ENCODE measurements at regions not wholly inside any gene's neighbourhood (a gene's known extent, or its start where the extent isn't known, plus 50 kb on each side); places are given as distances from the start of the nearest gene placed in this dataset.

DNA sequence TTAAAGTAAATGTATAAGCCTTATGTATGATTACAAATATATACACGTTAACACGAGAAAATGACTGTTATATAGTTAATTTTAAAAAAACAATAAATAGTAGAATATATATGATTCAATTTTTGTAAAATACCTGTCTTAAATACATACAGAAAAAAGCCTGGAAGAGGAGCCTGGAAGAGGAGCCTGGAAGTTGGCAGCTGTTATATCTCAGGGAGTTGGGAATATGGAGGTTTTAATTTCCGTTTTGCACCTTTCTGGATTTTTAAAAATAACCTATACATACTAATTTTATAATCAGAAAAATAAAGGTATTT lies 111.6 kb downstream of the WT1 start:
- no peak for DNase-seq

DNA sequence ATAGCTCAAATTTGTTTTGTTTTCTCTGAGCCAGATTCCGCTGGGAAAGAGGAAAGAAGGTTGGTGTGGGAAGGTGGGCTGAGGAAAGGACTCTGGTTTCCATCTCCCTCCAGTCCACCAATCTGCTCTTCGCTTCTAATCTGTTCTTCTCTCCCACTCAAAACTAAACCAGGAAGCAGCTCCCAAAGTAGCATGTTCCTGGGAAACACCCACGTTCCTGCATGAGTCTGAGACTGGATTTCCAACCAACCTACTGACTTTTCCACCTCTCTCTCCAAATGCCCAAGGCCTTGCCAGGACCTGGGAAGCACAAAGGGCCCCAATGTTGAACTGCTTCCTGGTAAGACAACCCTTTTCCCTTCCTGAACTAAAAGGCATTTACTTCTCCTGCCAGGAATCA lies 110.2 kb downstream of the WT1 start:
- no peak for DNase-seq

DNA sequence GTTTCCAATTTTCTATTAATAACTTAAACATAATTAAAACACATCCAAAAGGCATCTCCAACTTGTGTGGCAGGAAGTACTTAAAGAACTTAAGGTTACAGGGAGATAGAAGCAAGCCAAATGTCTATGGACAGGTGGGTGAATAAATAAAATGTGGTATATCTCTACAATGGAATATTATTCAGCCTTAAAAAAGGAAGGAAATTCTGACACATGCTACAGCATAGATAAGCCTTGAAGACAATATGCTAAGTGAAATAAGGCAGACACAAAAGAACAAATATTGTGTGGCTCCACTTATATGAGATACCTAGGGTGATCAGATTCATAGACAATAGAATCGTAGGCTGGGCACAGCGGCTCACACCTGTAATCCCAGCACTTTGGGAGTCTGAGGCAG lies 109.6 kb downstream of the WT1 start:
- DNase-seq: no peak

DNA sequence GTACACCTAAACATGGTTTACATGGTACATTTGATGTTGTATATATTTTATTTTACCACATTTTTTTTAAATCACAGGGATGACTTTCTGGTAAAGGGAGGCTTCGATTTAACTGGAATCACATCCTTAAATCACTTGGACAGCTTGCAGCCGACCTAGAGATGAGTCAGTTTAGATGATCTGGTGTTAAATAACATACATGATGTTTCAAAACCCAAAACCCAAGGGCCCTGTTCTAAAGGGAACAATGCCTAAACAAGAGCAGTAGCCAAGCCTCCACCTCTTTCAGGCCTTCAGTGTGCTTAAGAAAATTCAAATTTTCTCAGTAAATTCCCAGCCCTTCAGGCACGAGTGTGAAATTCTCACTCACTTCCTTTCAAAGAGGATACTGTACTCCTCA lies 108.8 kb downstream of the WT1 start:
- no peak for DNase-seq

DNA sequence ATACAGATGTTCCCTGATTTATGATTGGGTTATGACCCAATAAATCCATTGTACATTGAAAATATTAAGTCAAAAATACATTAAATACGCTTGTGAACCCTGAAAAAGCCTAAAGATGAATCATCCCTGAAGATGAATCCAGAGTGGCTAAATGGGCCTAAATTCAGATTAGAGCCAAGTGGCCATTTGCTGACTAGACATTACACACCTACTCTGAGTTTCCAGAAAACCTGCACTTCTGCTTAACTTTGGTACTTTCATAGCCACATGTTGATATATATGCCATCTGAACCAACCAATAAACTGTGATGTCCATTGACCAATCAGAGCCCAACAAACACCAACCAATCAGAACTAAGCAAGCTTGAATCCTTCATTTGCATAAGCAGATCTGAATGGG lies 106.9 kb downstream of the WT1 start:
- DNase-seq: no peak

DNA sequence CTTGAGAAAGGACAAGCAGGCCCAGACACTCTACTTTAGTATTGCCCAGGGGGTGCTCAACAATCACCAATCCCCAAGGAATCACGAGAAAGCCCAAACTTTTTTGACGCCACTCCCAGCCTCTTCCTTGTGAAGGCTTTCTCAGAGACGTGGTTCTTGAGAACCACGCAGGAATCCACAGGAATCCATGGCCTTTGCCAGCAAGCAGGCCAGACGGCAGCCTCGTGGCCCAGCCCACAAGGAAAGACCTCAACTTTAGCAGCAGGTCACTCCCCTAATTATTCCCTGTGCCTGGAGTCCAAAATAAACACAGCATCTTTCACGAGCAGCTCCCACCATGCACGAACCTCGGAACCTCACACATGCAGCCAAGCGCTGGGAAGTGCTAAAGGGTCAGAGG lies 104.2 kb downstream of the WT1 start:
- DNase-seq: no peak

DNA sequence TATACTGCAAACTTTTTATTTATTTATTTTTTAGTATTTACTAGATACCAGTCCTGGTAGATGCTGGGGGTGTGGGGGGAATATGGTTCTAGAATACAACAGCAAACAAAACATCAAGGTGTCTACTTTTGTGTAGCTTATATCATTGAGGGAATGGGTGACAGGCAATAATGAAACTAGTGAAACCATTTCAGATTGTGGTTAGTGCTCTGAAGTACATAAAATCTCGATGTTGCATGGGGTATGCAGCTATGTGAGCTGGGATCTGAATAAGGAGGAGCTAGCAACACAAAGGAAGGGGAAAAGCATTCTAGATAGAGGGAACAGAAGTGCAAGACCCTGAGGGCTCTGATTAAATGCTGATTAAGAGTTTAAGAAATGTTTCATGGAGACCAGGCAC lies 103.5 kb downstream of the WT1 start:
- DNase-seq: no peak

DNA sequence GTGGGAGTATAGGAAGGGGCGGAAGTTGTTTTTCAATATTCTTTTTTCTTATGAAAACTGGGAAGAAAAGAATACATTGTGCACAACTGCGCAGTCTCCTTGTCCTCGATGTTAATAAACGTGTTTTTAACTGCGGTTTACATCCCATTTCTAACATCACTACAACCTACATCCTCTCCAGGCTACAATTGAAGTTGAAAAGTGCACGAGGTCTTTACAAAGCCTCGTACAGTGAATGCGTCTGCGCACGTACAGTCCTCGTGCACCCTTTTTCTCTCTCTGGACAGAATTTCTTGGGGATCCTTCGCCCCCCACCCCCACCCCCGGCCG lies 102.4 kb downstream of the WT1 start:
- no peak for DNase-seq

DNA sequence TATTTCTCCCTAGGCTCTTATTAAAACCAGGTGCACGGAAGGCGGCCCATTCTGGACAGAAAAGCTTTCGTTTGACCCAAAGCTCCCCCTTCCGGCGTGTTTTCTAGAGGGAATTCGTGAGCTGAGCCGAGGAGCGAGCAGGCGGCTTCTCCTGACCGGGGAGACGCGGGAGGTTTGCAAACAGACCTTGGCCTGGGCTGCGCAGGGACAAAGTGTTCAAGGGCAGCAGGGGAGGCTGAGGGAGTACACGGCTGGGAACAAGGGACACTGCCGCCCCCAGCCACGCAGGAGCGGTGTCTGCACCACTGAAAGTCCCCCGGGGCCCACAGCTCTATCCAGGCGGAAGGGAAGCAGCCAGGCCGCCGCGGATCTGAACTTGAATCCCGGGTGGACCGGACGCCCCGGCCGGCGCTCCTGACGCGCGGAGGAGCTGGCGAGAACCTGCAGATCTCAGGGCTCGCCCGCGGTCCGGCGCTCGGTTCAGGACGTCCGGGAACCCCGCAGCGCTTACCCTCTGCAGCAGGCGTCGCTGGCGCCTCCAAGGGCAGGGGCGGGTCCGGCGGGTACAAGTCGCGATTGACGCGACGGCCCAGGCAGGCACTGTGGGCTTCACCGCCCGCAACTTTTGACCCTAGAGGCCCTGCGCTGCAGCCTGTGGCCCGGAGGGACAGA lies 101.9 kb downstream of the WT1 start:
- no peak for DNase-seq

DNA sequence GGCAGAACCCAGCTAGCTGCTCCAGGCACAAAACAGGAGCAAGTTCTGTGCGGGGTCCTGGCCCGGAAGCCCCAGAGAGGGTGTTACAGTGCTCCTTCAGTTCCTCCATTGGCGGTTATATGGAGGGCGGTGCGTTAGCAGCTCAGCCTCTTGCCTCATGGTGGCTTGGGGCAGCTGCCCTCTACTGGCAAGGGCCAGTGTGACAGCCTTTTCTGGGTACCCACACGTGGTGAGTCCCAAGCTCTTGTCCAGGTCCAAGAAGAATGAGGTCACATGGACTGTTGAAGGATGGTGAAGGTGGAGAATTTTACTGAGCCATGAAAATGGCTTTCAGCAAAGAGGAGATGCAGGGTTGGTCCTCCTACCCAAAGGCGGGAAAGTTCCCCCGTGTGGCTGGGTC lies 100.5 kb downstream of the WT1 start:
- DNase-seq: no peak

Data from NCI-H446 treated with DMSO at 0.1 percent for 48 hours (cell line).